Astrocyte (in vitro differentiated cells and primary cell): ENCODE measurements at regions not wholly inside any gene's neighbourhood (a gene's known extent, or its start where the extent isn't known, plus 50 kb on each side); places are given as distances from the start of the nearest gene placed in this dataset.

Source experiments
- DNase-seq: peaks from one replicate; pipeline ENCODE4 v3.0.0-alpha.2; 2010; ENCODE audit warnings: low read depth
- FAIRE-seq: peaks from 2 replicates; lab custom pipeline; 2011; peaks lifted over from hg19 to GRCh38; lab: Jason Lieb, UNC
- H2AFZ ChIP-seq: 2 replicates; pipeline ENCODE4 v1.6.0; 2012; ENCODE audit warnings: low read depth, low read length, inconsistent platforms
- H3K27ac ChIP-seq: 2 replicates; pipeline ENCODE4 v1.5.1; 2011; ENCODE audit warnings: low read depth, low read length, inconsistent platforms
- H3K27me3 ChIP-seq: 2 replicates; pipeline ENCODE4 v1.6.0; 2011; ENCODE audit warnings: low read length, inconsistent platforms; ENCODE audit not compliant: insufficient read depth
- H3K36me3 ChIP-seq: 2 replicates; pipeline ENCODE4 v1.5.1; 2011; ENCODE audit warnings: low read length, inconsistent platforms; ENCODE audit not compliant: insufficient read depth
- H3K4me1 ChIP-seq: 2 replicates; pipeline ENCODE4 v1.5.1; 2011; ENCODE audit warnings: low read length, inconsistent platforms; ENCODE audit not compliant: insufficient read depth
- H3K4me2 ChIP-seq: 2 replicates; pipeline ENCODE4 v1.6.0; 2012; ENCODE audit warnings: low read length, inconsistent platforms
- H3K4me3 ChIP-seq: 2 replicates; pipeline ENCODE4 v1.5.1; 2011; ENCODE audit warnings: low read depth, mild to moderate bottlenecking, low read length, inconsistent platforms; ENCODE audit not compliant: insufficient read depth
- H3K79me2 ChIP-seq: 2 replicates; pipeline ENCODE4 v1.6.0; 2012; ENCODE audit warnings: mild to moderate bottlenecking, low read length, inconsistent platforms; ENCODE audit not compliant: insufficient read depth
- H3K9ac ChIP-seq: 2 replicates; pipeline ENCODE4 v1.6.0; 2012; ENCODE audit warnings: mild to moderate bottlenecking, low read length, inconsistent platforms
- H3K9me3 ChIP-seq: 2 replicates; pipeline ENCODE4 v1.5.1; 2012; ENCODE audit warnings: low read depth, mild to moderate bottlenecking, low read length, inconsistent platforms; ENCODE audit not compliant: insufficient read depth
- H4K20me1 ChIP-seq: 2 replicates; pipeline ENCODE4 v1.6.0; 2012; ENCODE audit warnings: low read length, inconsistent platforms; ENCODE audit not compliant: insufficient read depth
- H3K27ac Mint-ChIP-seq: one replicate; pipeline ENCODE4 v1.8.0; 2021; ENCODE audit warnings: mild to moderate bottlenecking, mixed read lengths; ENCODE audit not compliant: unreplicated experiment
- H3K27me3 Mint-ChIP-seq: one replicate; pipeline ENCODE4 v1.8.0; 2021; ENCODE audit warnings: low read depth, mixed read lengths; ENCODE audit not compliant: unreplicated experiment
- H3K36me3 Mint-ChIP-seq: one replicate; pipeline ENCODE4 v1.8.0; 2021; ENCODE audit warnings: low read depth, mixed read lengths; ENCODE audit not compliant: unreplicated experiment
- H3K4me1 Mint-ChIP-seq: one replicate; pipeline ENCODE4 v1.8.0; 2021; ENCODE audit warnings: low read depth, mixed read lengths; ENCODE audit not compliant: unreplicated experiment
- H3K4me3 Mint-ChIP-seq: one replicate; pipeline ENCODE4 v1.8.0; 2021; ENCODE audit warnings: mild to moderate bottlenecking, moderate library complexity, mixed read lengths; ENCODE audit not compliant: unreplicated experiment
- H3K9me3 Mint-ChIP-seq: one replicate; pipeline ENCODE4 v1.8.0; 2021; ENCODE audit warnings: mild to moderate bottlenecking, mixed read lengths; ENCODE audit not compliant: unreplicated experiment
- CTCF ChIP-seq: IDR thresholded peaks from 2 replicates; pipeline ENCODE4 v1.5.1; 2011; ENCODE audit warnings: low read depth, mild to moderate bottlenecking, inconsistent platforms, low read length, moderate library complexity; ENCODE audit not compliant: insufficient read depth
- EZH2 ChIP-seq: IDR thresholded peaks from 2 replicates; pipeline ENCODE4 v1.6.1; 2012; ENCODE audit warnings: mild to moderate bottlenecking, low read length, inconsistent platforms; ENCODE audit not compliant: insufficient read depth

DNA sequence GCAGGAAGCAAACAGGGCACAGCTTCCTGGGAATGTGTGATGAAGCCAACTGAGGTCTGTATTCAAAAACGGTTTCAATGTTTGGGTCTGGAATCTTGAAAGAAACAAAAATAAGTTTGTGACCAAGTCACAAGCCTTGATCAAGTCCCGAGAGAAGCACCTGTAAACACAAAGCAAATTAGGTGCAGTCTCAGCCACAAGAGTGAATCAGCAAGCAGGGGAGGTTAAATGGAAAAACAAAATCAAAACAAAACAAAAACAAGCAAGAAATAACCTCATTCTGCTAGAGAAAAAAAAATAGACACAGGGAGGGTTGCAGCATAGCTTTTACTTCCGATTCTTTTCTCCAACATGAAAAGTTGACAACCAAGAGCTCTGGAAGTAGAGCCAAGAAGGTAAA lies 201.7 kb downstream of the CLIC5 start:
- Histone ChIP-seq H3K4me1 (no peaks in the 10 kb centered on the region), H3K27ac (no peak overlapping the region), H2AFZ (no peak overlapping the region), H3K4me3 (no peak overlapping the region), H3K27me3 (no peaks in the 10 kb centered on the region), H3K9me3 (no peaks in the 10 kb centered on the region), H3K9ac (no peak overlapping the region), H3K79me2 (no peaks in the 10 kb centered on the region), H4K20me1 (no peaks in the 10 kb centered on the region), H3K36me3 (no peaks in the 10 kb centered on the region), H3K4me2 (no peak overlapping the region)
- TF ChIP-seq EZH2 (no peak), CTCF (no peak)
- Mint-ChIP-seq H3K4me3 (no peak overlapping the region), H3K27me3 (peaks cover 5% of the 10 kb centered on the region), H3K4me1 (peaks cover 10% of the 10 kb centered on the region), H3K9me3 (no peaks in the 10 kb centered on the region), H3K36me3 (no peaks in the 10 kb centered on the region), H3K27ac (no peak overlapping the region)
- FAIRE-seq (peak; percentile 5), DNase-seq (no peak)

DNA sequence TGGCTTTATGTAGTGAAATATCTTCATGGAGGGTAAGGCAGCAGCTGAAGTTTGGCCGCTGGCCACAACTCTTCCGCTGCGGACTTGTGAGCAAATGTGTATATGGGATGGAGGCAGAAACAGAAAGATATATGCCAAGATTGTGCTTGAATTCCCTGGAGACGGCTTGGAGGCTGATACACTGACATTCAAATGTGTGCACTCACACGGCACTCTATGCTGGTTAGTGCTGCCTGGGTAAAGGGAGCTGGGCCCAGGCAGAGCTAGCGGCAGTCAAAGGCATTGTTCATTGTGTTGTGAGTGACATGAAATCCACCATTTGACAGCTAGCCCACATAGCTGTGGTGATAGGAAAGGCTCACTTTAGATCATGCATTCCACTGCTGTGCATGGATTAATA lies 202.7 kb downstream of the CLIC5 start:
- no peak overlapping the region for H3K27ac ChIP-seq
- Mint-ChIP-seq H3K4me3 (no peak overlapping the region), H3K36me3 (no peaks in the 10 kb centered on the region), H3K27me3 (peaks cover 5% of the 10 kb centered on the region), H3K9me3 (no peaks in the 10 kb centered on the region), H3K27ac (peak overlapping the region; percentile 16), H3K4me1 (peaks cover 13% of the 10 kb centered on the region)
- FAIRE-seq = no peak
- no peaks in the 10 kb centered on the region for H3K9me3 ChIP-seq
- no peaks in the 10 kb centered on the region for H3K36me3 ChIP-seq
- no peaks in the 10 kb centered on the region for H3K4me1 ChIP-seq
- H3K9ac ChIP-seq = no peak overlapping the region
- H2AFZ ChIP-seq = peak overlapping the region; percentile 31
- no peaks in the 10 kb centered on the region for H4K20me1 ChIP-seq
- H3K4me3 ChIP-seq = no peak overlapping the region
- no peaks in the 10 kb centered on the region for H3K79me2 ChIP-seq
- no peaks in the 10 kb centered on the region for H3K27me3 ChIP-seq
- peak; percentile 58 for DNase-seq
- TF ChIP-seq EZH2 (no peak), CTCF (no peak)
- H3K4me2 ChIP-seq = peak overlapping the region; percentile 19

DNA sequence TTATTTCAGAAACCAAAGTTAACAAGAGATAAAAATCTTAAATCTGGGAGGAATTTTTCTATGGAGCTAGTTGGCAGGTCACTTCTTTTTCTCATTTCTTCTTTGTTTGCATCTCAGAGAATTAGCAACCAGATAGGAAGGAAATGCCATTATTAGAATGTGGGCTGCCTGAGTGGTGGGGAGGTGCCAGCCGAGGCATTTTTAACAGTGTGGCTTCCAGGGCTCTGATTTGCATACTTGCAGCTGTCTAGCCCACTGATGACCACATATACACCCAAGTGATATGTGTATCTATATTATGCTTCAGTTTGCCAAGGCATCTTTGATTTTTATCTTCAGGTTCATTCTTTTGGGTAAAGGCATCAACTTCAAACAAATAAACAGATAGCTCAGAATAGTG lies 206.7 kb downstream of the CLIC5 start:
- H3K36me3 ChIP-seq = no peaks in the 10 kb centered on the region
- H3K36me3 Mint-ChIP-seq = no peaks in the 10 kb centered on the region
- no peaks in the 10 kb centered on the region for H3K27me3 ChIP-seq
- H4K20me1 ChIP-seq = no peaks in the 10 kb centered on the region
- H3K9ac ChIP-seq = no peak overlapping the region
- H3K4me3 Mint-ChIP-seq = no peak overlapping the region
- no peak overlapping the region for H2AFZ ChIP-seq
- no peak overlapping the region for H3K27ac ChIP-seq
- H3K4me1 ChIP-seq = no peaks in the 10 kb centered on the region
- H3K9me3 Mint-ChIP-seq = no peaks in the 10 kb centered on the region
- no peak for TF ChIP-seq CTCF
- no peak for TF ChIP-seq EZH2
- peaks cover 5% of the 10 kb centered on the region for H3K9me3 ChIP-seq
- peaks cover 3% of the 10 kb centered on the region for H3K27me3 Mint-ChIP-seq
- FAIRE-seq = no peak
- H3K4me3 ChIP-seq = no peak overlapping the region
- no peak for DNase-seq
- H3K27ac Mint-ChIP-seq = no peak overlapping the region
- H3K79me2 ChIP-seq = no peaks in the 10 kb centered on the region
- no peak overlapping the region for H3K4me2 ChIP-seq
- H3K4me1 Mint-ChIP-seq = peaks cover 13% of the 10 kb centered on the region
